IMR-90 (cell line): ENCODE measurements at regions not wholly inside any gene's neighbourhood (a gene's known extent, or its start where the extent isn't known, plus 50 kb on each side); places are given as distances from the start of the nearest gene placed in this dataset.

Experiments
- ATAC-seq: fragments of 200-7000 bp; cut with Tn5 transposase; 2 replicates; pipeline ENCODE4 v1.9.1; 2020; ENCODE audit warnings: low read depth, mild to moderate bottlenecking, moderate library complexity
- BruUV-seq: library from RNA; stranded (reverse); fragments of 400-500 nt; replicated peaks from 2 replicates; lab custom pipeline; 2021; lab: Mats Ljungman, UMichigan
- CTCF ChIA-PET: fragments of 300-600 bp; formaldehyde crosslinking; extraction: SDS; loops from one replicate; lab custom pipeline; 2021; ENCODE audit warnings: antibody characterized with exemption; lab: Yijun Ruan, JAX
- POLR2A ChIA-PET: fragments of 300-600 bp; sonication (Branson Sonifier 250); formaldehyde crosslinking; loops from one replicate; lab custom pipeline; 2022; ENCODE audit warnings: antibody characterized with exemption; ENCODE audit not compliant: unreplicated experiment; lab: Charles Lee
- DNase-seq: peaks from one replicate; pipeline ENCODE4 v3.0.0; 2013
- H2AFZ ChIP-seq: replicated peaks from 2 replicates; pipeline ENCODE3; 2013; ENCODE audit warnings: low read length, mild to moderate bottlenecking; ENCODE audit not compliant: poor library complexity
- H2AK5ac ChIP-seq: 2 replicates; pipeline ENCODE4 v1.6.1; 2013; ENCODE audit warnings: low read depth, low read length, inconsistent platforms
- H2AK9ac ChIP-seq: replicated peaks from 2 replicates; pipeline ENCODE3; 2013; ENCODE audit warnings: mild to moderate bottlenecking, low read depth, low read length, moderate library complexity; ENCODE audit not compliant: poor library complexity
- H2BK120ac ChIP-seq: 2 replicates; pipeline ENCODE4 v1.6.1; 2013; ENCODE audit warnings: low read depth, low read length, inconsistent platforms
- H2BK15ac ChIP-seq: 3 replicates; pipeline ENCODE4 v1.6.1; 2013; ENCODE audit warnings: low read depth, low read length, inconsistent platforms
- H2BK20ac ChIP-seq: 2 replicates; pipeline ENCODE4 v1.6.1; 2013; ENCODE audit warnings: low read depth, mild to moderate bottlenecking, inconsistent platforms, low read length, moderate library complexity
- H2BK5ac ChIP-seq: 2 replicates; pipeline ENCODE4 v1.6.1; 2013; ENCODE audit warnings: mild to moderate bottlenecking, low read depth, low read length, inconsistent platforms; ENCODE audit not compliant: poor library complexity, severe bottlenecking
- H3K14ac ChIP-seq: replicated peaks from 2 replicates; pipeline ENCODE4 v1.6.1; 2013; ENCODE audit warnings: low read depth, low read length, inconsistent platforms
- H3K18ac ChIP-seq: 2 replicates; pipeline ENCODE4 v1.6.1; 2013; ENCODE audit warnings: low read depth, low read length, control low read depth
- H3K23ac ChIP-seq: 2 replicates; pipeline ENCODE4 v1.6.1; 2013; ENCODE audit warnings: low read depth, low read length, inconsistent platforms
- H3K27ac ChIP-seq: 2 replicates; pipeline ENCODE4 v1.5.1; 2013; ENCODE audit warnings: mild to moderate bottlenecking, control low read depth, low read length; ENCODE audit not compliant: insufficient read depth
- H3K27me3 ChIP-seq: 2 replicates; pipeline ENCODE4 v1.6.1; 2013; ENCODE audit warnings: low read length; ENCODE audit not compliant: control insufficient read depth, insufficient read depth
- H3K36me3 ChIP-seq: 2 replicates; pipeline ENCODE4 v1.6.1; 2013; ENCODE audit warnings: low read length, mixed read lengths; ENCODE audit not compliant: control insufficient read depth, insufficient read depth
- H3K4ac ChIP-seq: 2 replicates; pipeline ENCODE4 v1.6.1; 2013; ENCODE audit warnings: low read depth, low read length, inconsistent platforms
- H3K4me1 ChIP-seq: 2 replicates; pipeline ENCODE4 v1.6.1; 2013; ENCODE audit warnings: low read length, mixed read lengths; ENCODE audit not compliant: control insufficient read depth, insufficient read depth
- H3K4me2 ChIP-seq: 2 replicates; pipeline ENCODE4 v1.6.1; 2013; ENCODE audit warnings: low read depth, mild to moderate bottlenecking, control low read depth, low read length, moderate library complexity
- H3K4me3 ChIP-seq: 2 replicates; pipeline ENCODE4 v1.5.1; 2013; ENCODE audit warnings: low read depth, mild to moderate bottlenecking, control low read depth, low read length, moderate library complexity; ENCODE audit not compliant: insufficient read depth
- H3K56ac ChIP-seq: 2 replicates; pipeline ENCODE4 v1.6.1; 2013; ENCODE audit warnings: low read length, inconsistent platforms; ENCODE audit not compliant: insufficient read depth; ENCODE audit errors: extremely low read depth
- H3K79me1 ChIP-seq, 2 experiments: 2 replicates each; pipeline ENCODE4 v1.6.1; 2013; ENCODE audit warnings: low read length in 2 of 2, inconsistent platforms in 1 of 2, low read depth in 1 of 2
- H3K9ac ChIP-seq: 2 replicates; pipeline ENCODE4 v1.6.1; 2013; ENCODE audit warnings: low read depth, low read length, control low read depth
- H3K9me1 ChIP-seq: 2 replicates; pipeline ENCODE4 v1.6.1; 2013; ENCODE audit warnings: low read length, inconsistent platforms; ENCODE audit not compliant: insufficient read depth
- H3K9me3 ChIP-seq: 2 replicates; pipeline ENCODE4 v1.6.1; 2013; ENCODE audit warnings: low read length; ENCODE audit not compliant: control insufficient read depth, insufficient read depth
- H4K20me1 ChIP-seq: 2 replicates; pipeline ENCODE4 v1.6.1; 2013; ENCODE audit warnings: low read length, inconsistent platforms; ENCODE audit not compliant: insufficient read depth
- H4K5ac ChIP-seq: 2 replicates; pipeline ENCODE4 v1.6.1; 2013; ENCODE audit warnings: mild to moderate bottlenecking, low read depth, low read length, control low read depth
- H4K8ac ChIP-seq, 2 experiments: 2 replicates each; pipeline ENCODE4 v1.6.1; 2013; ENCODE audit warnings: low read depth in 2 of 2, low read length in 2 of 2, control low read depth in 1 of 2, inconsistent platforms in 1 of 2
- H4K91ac ChIP-seq: 2 replicates; pipeline ENCODE4 v1.6.1; 2013; ENCODE audit warnings: low read depth, low read length, inconsistent platforms; ENCODE audit not compliant: insufficient read depth
- CEBPB ChIP-seq: IDR thresholded peaks from 2 replicates; pipeline ENCODE4 v1.6.1; 2012; ENCODE audit warnings: low read depth, low read length, improper control_type of control experiment
- CTCF ChIP-seq: conservative IDR thresholded peaks from 2 replicates; pipeline ENCODE4 v1.5.1; 2012; ENCODE audit warnings: mild to moderate bottlenecking, low read depth, low read length, improper control_type of control experiment
- NFE2L2 ChIP-seq: fragments of 150-350 bp; IDR thresholded peaks from 2 replicates; pipeline ENCODE4 v1.6.1; 2016; ENCODE audit warnings: low read depth, mild to moderate bottlenecking, low read length
- RAD21 ChIP-seq: IDR thresholded peaks from 2 replicates; pipeline ENCODE4 v1.6.1; 2012; ENCODE audit warnings: low read length, improper control_type of control experiment
- RFX5 ChIP-seq: IDR thresholded peaks from 2 replicates; pipeline ENCODE4 v1.8.0; 2012; ENCODE audit warnings: low read depth, mild to moderate bottlenecking, low read length, moderate library complexity
- SMC3 ChIP-seq: fragments of 150-350 bp; IDR thresholded peaks from 2 replicates; pipeline ENCODE4 v1.6.1; 2016; ENCODE audit warnings: low read depth, mild to moderate bottlenecking, antibody characterized with exemption, low read length, moderate library complexity
- WGBS, 2 experiments: methylation state at CpG; one replicate each; pipeline versions ENCODE4 v1.1.5 to v1.1.7; 2013; ENCODE audit warnings: missing lambda C conversion rate in 2 of 2; ENCODE audit not compliant: insufficient read length in 1 of 2; ENCODE audit errors: extremely low coverage in 2 of 2; 5-methylcytosine and 5-hydroxymethylcytosine counted together
- dilution Hi-C: fragments of 300-500 bp; cut with HindIII; formaldehyde crosslinking; loops from one replicate; pipeline ENCODE4 v1.14.3; 2018; ENCODE audit warnings: low sequenced_read_pairs; ENCODE audit not compliant: unreplicated experiment
- in situ Hi-C: fragments of 300-500 bp; cut with MboI; formaldehyde crosslinking; loops from 3 replicates; pipeline ENCODE4 v1.14.3; 2019; ENCODE audit warnings: low sequenced_read_pairs, inconsistent platforms, mixed read lengths
- intact Hi-C: fragments of 100-400 bp; cut with micrococcal nuclease; formaldehyde crosslinking; loops from 2 replicates; pipeline ENCODE4 v1.10.0; 2022

- no peak overlapping the region for H3K4me3 ChIP-seq
- dilution Hi-C loops, result no loop called here
- H4K20me1 ChIP-seq, result no peaks in the 10 kb centered on the region
- peak overlapping the region in 1 of 2 experiments; percentile 10; a peak in 1 of 4 replicates for H4K8ac ChIP-seq
- peak; percentile 74 for DNase-seq
- no peak overlapping the region for H2AK9ac ChIP-seq
- in situ Hi-C loops, result no loop called here
- POLR2A ChIA-PET, result no interaction called here
- peaks cover 2% of the 10 kb centered on the region; the same call in 1 of the 2 replicates for H3K9me3 ChIP-seq
- H3K27me3 ChIP-seq, result no peaks in the 10 kb centered on the region
- TF ChIP-seq SMC3, result no peak
- TF ChIP-seq RAD21, result no peak
- TF ChIP-seq CTCF, result no peak
- no peak for TF ChIP-seq CEBPB
- TF ChIP-seq NFE2L2, result peak; percentile 85
- TF ChIP-seq RFX5, result no peak
- peaks cover 13% of the 10 kb centered on the region for H3K4me1 ChIP-seq
- no peak overlapping the region for H3K56ac ChIP-seq
- H3K23ac ChIP-seq, result 0 out of 2 replicates have a peak overlapping the region, but pooled peaks have one; percentile 10
- 100% methylated on average over 1 of the region's 3 CpGs; no CpG with 5 or more reads in 1 of the 2 experiments for WGBS, 2 experiments
- no TSS peak for BruUV-seq
- H4K91ac ChIP-seq, result 0 out of 2 replicates have a peak overlapping the region, but pooled peaks have one; percentile 69
- no peak overlapping the region for H2AFZ ChIP-seq
- no peaks in the 10 kb centered on the region for H3K79me1 ChIP-seq
- H3K27ac ChIP-seq, result peak overlapping the region; percentile 58; the same call in 1 of the 2 replicates
- no peaks in the 10 kb centered on the region for H3K36me3 ChIP-seq
- H2BK5ac ChIP-seq, result peak overlapping the region; percentile 21
- H4K5ac ChIP-seq, result peak overlapping the region; percentile 65; the same call in 1 of the 2 replicates
- H2BK20ac ChIP-seq, result peak overlapping the region; percentile 77; the same call in 1 of the 2 replicates
- H3K9me1 ChIP-seq, result peaks cover 7% of the 10 kb centered on the region
- H3K9ac ChIP-seq, result no peak overlapping the region
- peak overlapping the region; percentile 85; the same call in 1 of the 2 replicates for H2AK5ac ChIP-seq
- intact Hi-C loops, result no loop called here
- peak overlapping the region; percentile 65 for H2BK120ac ChIP-seq
- CTCF ChIA-PET, result interaction anchor here (1.1 kb wide), 1 partner anchor 47 kb away, joined by 3 read pairs; no protein-coding TSS in a partner anchor
- ATAC-seq, result peak; percentile 90
- no peak overlapping the region for H3K4ac ChIP-seq
- peak overlapping the region; percentile 55 for H3K14ac ChIP-seq
- no peak overlapping the region for H3K4me2 ChIP-seq
- peak overlapping the region; percentile 71 for H3K18ac ChIP-seq
- peak overlapping the region; percentile 59; the same call in 1 of the 3 replicates for H2BK15ac ChIP-seq
Measured at GRCh38 chr2:216799873-216800431, 59.9 kb downstream of the TNP1 start.
